ENCODE measurements at regions not wholly inside any gene's neighbourhood (a gene's known extent, or its start where the extent isn't known, plus 50 kb on each side); places are given as distances from the start of the nearest gene placed in this dataset.

DNA sequence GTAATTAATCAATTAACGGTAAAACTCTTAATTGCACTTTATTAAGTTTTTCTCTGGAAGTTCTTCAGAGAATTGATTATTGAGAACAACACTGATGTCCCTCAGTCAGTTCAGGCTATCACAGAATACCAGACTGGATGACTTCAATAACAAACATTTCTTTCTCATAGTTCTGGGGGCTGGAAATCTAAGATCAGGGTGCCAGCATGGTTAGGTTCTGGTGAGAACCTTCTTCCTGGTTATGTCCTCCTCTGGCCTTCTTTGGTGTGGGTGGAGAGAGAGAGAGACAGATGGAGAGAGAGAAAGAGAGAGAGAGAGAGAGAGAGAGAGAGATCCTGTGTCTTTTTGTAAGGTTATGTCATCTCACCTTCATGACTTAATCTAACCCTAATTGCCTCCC is 71.4 kb upstream of the DAP start:
- DNase-seq (no peak), ATAC-seq (no peak)
- peaks cover 0 to 9% (median 0%) of the 10 kb centered on the region in 12 donors for H3K4me1 ChIP-seq
- WGBS, 4 donors: 89 to 100% (median 95%) methylated on average over 1 of the region's 1 CpG
- no peak overlapping the region for H3K27ac ChIP-seq
- intact Hi-C loops (cut with DNase I): no loop called here
- TF ChIP-seq POLR2A (IDR thresholded peaks at IDR 0.05): no peak
- TF ChIP-seq, protein P1, sequence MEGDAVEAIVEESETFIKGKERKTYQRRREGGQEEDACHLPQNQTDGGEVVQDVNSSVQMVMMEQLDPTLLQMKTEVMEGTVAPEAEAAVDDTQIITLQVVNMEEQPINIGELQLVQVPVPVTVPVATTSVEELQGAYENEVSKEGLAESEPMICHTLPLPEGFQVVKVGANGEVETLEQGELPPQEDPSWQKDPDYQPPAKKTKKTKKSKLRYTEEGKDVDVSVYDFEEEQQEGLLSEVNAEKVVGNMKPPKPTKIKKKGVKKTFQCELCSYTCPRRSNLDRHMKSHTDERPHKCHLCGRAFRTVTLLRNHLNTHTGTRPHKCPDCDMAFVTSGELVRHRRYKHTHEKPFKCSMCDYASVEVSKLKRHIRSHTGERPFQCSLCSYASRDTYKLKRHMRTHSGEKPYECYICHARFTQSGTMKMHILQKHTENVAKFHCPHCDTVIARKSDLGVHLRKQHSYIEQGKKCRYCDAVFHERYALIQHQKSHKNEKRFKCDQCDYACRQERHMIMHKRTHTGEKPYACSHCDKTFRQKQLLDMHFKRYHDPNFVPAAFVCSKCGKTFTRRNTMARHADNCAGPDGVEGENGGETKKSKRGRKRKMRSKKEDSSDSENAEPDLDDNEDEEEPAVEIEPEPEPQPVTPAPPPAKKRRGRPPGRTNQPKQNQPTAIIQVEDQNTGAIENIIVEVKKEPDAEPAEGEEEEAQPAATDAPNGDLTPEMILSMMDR (IDR thresholded peaks at IDR 0.05): no peak
- H3K36me3 ChIP-seq: no peaks in the 10 kb centered on the region
- H3K27me3 ChIP-seq: no peaks in the 10 kb centered on the region
- H3K9me3 ChIP-seq: no peaks in the 10 kb centered on the region
- no peak overlapping the region for H3K4me3 ChIP-seq

- Histone ChIP-seq H3K27me3 (no peaks in the 10 kb centered on the region), H3K27ac (no peak overlapping the region), H3K4me1 (peaks cover 0 to 12% (median 0%) of the 10 kb centered on the region in 12 donors), H3K4me3 (no peak overlapping the region), H3K36me3 (no peaks in the 10 kb centered on the region), H3K9me3 (no peaks in the 10 kb centered on the region)
- no peak for ATAC-seq
- intact Hi-C loops (cut with DNase I): no loop called here
- no peak for DNase-seq
- WGBS, 4 donors: 54 to 71% (median 65%) methylated on average over 7 of the region's 7 CpGs
- no peak for TF ChIP-seq POLR2A (IDR thresholded peaks at IDR 0.05)
- TF ChIP-seq, protein P1 (IDR thresholded peaks at IDR 0.05): no peak
Observed at GRCh38 chr5:10831419-10831818, 70.4 kb upstream of the DAP start.

DNA sequence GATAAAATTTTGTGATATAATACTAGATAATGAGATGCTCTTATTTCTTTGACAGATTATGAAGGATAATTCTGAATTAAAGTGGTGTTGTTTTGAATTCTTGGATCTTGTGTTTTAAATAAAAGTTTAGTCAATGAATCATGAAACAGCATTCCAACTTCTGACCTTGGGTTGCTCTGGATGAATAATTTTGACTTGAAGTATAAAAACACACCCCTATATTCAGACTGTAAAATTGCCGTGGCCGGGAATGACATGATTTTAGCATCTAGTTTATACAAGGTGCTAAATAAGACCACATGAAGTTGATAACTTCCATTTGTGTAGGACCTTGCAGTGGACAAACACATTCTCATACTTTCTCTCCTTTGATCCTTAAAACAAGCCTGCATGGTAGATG is 67.2 kb upstream of the DAP start:
- ATAC-seq (no peak), DNase-seq (no peak)
- no peak overlapping the region for H3K27ac ChIP-seq
- peaks cover 0 to 12% (median 0%) of the 10 kb centered on the region in 12 donors for H3K4me1 ChIP-seq
- H3K4me3 ChIP-seq: no peak overlapping the region
- intact Hi-C loops (cut with DNase I): no loop called here
- H3K27me3 ChIP-seq: peaks cover 0 to under 1% (median 0%) of the 10 kb centered on the region in 9 donors
- no peaks in the 10 kb centered on the region for H3K36me3 ChIP-seq
- no peaks in the 10 kb centered on the region for H3K9me3 ChIP-seq
- TF ChIP-seq POLR2A (IDR thresholded peaks at IDR 0.05): no peak
- TF ChIP-seq, protein P1 (IDR thresholded peaks at IDR 0.05): no peak
- 78 to 91% (median 83%) methylated on average over 2 of the region's 2 CpGs for WGBS, 4 donors

- 63 to 73% (median 69%) methylated on average over 1 of the region's 1 CpG for WGBS, 4 donors
- intact Hi-C loops (cut with DNase I): no loop called here
Observed at GRCh38 chr5:10827571-10827970, 66.5 kb upstream of the DAP start.

More at GRCh38 chr5:10827571-10827970, 66.5 kb upstream of the DAP start:
- Histone ChIP-seq H3K27me3 (peaks cover 0 to 4% (median 0%) of the 10 kb centered on the region in 9 donors), H3K36me3 (no peaks in the 10 kb centered on the region), H3K9me3 (no peaks in the 10 kb centered on the region), H3K4me1 (peaks cover 0 to 12% (median 0%) of the 10 kb centered on the region in 12 donors), H3K4me3 (no peak overlapping the region), H3K27ac (no peak overlapping the region)
- no peak for DNase-seq
- TF ChIP-seq, protein P1 (IDR thresholded peaks at IDR 0.05): no peak
- TF ChIP-seq POLR2A (IDR thresholded peaks at IDR 0.05): no peak
- no peak for ATAC-seq

Data from heart left ventricle (tissue), 16 donors.